PC-9 (cell line): ENCODE measurements at regions not wholly inside any gene's neighbourhood (a gene's known extent, or its start where the extent isn't known, plus 50 kb on each side); places are given as distances from the start of the nearest gene placed in this dataset.

ENCODE experiments used
- CTCF ChIP-seq: fragments of 200-600 bp; sonication (generic); conservative IDR thresholded peaks from 2 replicates; pipeline ENCODE4 v1.6.1; 2017; ENCODE audit warnings: mixed run types, antibody characterized with exemption, mild to moderate bottlenecking, moderate library complexity
- EZH2 ChIP-seq: fragments of 200-600 bp; sonication (generic); IDR thresholded peaks from 2 replicates; pipeline ENCODE4 v1.8.0; 2017; ENCODE audit warnings: antibody characterized with exemption, low read depth

GRCh38 chr21:41611441-41611840 is 103.5 kb upstream of the TMPRSS2 start:
- TF ChIP-seq CTCF (no peak), EZH2 (no peak)
